ENCODE measurements at regions not wholly inside any gene's neighbourhood (a gene's known extent, or its start where the extent isn't known, plus 50 kb on each side); places are given as distances from the start of the nearest gene placed in this dataset.

DNA sequence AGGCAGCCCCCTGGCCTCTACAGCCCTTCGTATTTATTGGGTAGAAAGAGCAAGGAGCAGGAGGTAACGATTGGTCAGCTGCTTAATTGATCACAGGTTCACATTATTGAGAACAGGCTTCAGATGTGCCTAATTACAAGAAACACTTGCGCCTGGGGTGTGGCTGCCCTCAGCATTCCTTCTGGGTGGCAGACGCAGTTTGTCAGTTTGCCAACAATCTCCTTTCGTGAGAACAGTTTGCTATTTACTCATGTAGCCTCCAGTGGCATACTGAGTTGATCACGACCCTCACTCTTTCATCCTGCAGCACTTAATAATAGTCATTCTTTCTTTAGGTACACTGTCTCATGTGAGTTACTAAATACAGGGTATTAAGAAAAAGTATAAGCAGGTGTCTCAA, 985.6 kb downstream of the SLITRK5 start:
- no peak for DNase-seq (ENCODE audit: low read depth, low spot score)
- H3K36me3 Mint-ChIP-seq (ENCODE audit: low read depth) = peaks cover 3% of the 10 kb centered on the region
- TF ChIP-seq, protein P1, sequence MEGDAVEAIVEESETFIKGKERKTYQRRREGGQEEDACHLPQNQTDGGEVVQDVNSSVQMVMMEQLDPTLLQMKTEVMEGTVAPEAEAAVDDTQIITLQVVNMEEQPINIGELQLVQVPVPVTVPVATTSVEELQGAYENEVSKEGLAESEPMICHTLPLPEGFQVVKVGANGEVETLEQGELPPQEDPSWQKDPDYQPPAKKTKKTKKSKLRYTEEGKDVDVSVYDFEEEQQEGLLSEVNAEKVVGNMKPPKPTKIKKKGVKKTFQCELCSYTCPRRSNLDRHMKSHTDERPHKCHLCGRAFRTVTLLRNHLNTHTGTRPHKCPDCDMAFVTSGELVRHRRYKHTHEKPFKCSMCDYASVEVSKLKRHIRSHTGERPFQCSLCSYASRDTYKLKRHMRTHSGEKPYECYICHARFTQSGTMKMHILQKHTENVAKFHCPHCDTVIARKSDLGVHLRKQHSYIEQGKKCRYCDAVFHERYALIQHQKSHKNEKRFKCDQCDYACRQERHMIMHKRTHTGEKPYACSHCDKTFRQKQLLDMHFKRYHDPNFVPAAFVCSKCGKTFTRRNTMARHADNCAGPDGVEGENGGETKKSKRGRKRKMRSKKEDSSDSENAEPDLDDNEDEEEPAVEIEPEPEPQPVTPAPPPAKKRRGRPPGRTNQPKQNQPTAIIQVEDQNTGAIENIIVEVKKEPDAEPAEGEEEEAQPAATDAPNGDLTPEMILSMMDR (conservative IDR thresholded peaks at IDR 0.05) = no peak

DNA sequence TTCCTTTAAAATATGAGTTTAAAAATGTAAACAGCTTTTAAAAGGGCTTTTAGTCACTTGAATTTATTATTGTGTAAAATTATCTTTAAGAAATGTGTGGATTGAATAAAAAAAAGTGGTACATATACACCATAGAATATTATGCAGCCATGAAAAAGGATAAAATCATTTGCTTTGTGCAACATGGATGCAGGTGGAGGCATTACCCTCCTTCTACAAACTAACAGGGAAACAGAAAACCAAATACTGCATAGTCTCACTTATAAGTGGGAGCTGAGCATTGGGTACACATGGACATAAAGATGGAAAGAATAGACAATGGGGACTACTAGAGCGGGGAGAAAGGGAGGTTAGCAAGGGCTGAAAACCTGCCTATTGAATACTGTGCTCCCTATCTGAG, 999.3 kb downstream of the SLITRK5 start:
- Mint-ChIP-seq H3K27me3 (ENCODE audit: low read depth) (no peaks in the 10 kb centered on the region), H3K4me1 (no peaks in the 10 kb centered on the region), H3K4me3 (no peak overlapping the region), H3K36me3 (ENCODE audit: low read depth) (no peaks in the 10 kb centered on the region), H3K27ac (ENCODE audit: unreplicated experiment) (no peak overlapping the region), H3K9me3 (no peaks in the 10 kb centered on the region)
- TF ChIP-seq, protein P1 (conservative IDR thresholded peaks at IDR 0.05) = no peak
- no peak for DNase-seq (ENCODE audit: low read depth, low spot score)

More for the DNA sequence above, 985.6 kb downstream of the SLITRK5 start:
- Mint-ChIP-seq H3K4me3 (no peak overlapping the region), H3K9me3 (peaks cover 2% of the 10 kb centered on the region), H3K4me1 (no peaks in the 10 kb centered on the region), H3K27me3 (ENCODE audit: low read depth) (no peaks in the 10 kb centered on the region), H3K27ac (ENCODE audit: unreplicated experiment) (no peak overlapping the region)

DNA sequence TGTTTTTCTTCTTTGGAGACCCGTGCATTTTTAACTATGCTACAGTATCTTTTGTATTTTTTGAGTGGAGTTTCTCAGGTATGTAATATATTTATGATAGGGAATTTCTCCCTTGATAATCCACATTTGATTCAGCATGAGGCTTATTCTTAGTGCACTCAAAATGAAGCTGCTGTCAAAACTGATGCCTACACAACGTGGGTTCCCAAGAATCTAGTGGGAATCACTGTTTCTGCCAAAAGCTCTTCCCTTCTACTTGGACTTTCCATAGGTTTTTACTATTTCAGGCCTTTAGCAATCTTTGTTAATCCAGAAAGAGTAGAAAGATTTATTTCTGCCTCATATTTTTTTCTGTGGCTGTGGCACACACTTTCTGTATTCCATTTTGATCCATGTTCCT, 1003.7 kb downstream of the SLITRK5 start:
- no peaks in the 10 kb centered on the region for H3K4me1 Mint-ChIP-seq
- no peaks in the 10 kb centered on the region for H3K36me3 Mint-ChIP-seq (ENCODE audit: low read depth)
- H3K4me3 Mint-ChIP-seq = no peak overlapping the region
- no peaks in the 10 kb centered on the region for H3K27me3 Mint-ChIP-seq (ENCODE audit: low read depth)
- H3K27ac Mint-ChIP-seq (ENCODE audit: unreplicated experiment) = no peak overlapping the region
- TF ChIP-seq, protein P1 (conservative IDR thresholded peaks at IDR 0.05) = no peak
- no peaks in the 10 kb centered on the region for H3K9me3 Mint-ChIP-seq
- no peak for DNase-seq (ENCODE audit: low read depth, low spot score)

DNA sequence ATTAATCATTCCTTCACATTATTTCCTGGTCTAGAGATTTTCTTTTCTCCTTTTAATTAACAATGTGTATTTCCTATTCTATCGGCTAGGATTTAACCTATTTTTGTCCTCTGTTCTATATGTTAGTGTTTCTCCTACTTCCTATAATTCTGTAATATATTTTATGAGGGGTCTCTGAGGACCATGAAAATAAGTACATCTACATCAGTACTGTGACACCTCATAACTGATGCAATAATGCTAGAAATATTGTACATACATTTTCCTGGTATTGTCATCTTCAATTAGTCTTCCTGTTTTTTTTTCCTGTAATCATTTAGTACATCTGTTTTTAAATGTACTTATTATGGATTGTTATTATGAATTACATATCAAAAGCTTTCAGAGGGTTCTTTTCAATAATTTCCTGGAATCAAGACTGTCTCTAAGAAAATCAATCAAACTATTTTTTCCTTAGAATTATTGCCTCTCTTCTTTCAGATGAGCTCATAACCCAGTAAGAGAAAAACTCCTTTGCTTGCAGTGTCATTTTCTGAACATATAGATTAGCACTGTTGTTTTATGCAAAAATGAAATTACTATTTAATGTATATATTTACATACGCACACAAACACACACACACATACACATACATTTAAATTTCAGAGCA, 1004.3 kb downstream of the SLITRK5 start:
- no peak overlapping the region for H3K4me3 Mint-ChIP-seq
- TF ChIP-seq, protein P1 (conservative IDR thresholded peaks at IDR 0.05) = no peak
- no peaks in the 10 kb centered on the region for H3K27me3 Mint-ChIP-seq (ENCODE audit: low read depth)
- no peaks in the 10 kb centered on the region for H3K9me3 Mint-ChIP-seq
- H3K4me1 Mint-ChIP-seq = no peaks in the 10 kb centered on the region
- no peaks in the 10 kb centered on the region for H3K36me3 Mint-ChIP-seq (ENCODE audit: low read depth)
- DNase-seq (ENCODE audit: low read depth, low spot score) = no peak
- no peak overlapping the region for H3K27ac Mint-ChIP-seq (ENCODE audit: unreplicated experiment)

DNA sequence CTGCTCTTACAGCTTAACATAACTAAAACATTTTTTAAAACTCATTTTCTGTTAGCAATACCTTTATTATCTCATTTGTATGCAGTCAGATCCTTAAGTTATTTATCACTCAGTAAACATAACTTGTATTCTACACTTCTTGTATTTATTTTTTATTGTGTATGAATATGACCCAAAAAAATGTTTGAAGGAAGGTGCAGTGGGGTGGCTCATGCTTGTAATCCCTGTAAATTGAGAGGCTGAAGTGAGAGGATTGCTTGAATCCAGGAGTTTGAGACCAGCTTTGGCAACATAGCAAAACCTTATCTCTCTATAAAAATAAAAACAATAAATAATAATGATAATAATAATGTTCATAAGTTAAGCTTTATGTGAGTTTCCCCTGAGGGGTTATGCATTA, 1004.8 kb downstream of the SLITRK5 start:
- Mint-ChIP-seq H3K4me1 (no peaks in the 10 kb centered on the region), H3K9me3 (no peaks in the 10 kb centered on the region), H3K4me3 (no peak overlapping the region), H3K27ac (ENCODE audit: unreplicated experiment) (no peak overlapping the region), H3K36me3 (ENCODE audit: low read depth) (no peaks in the 10 kb centered on the region), H3K27me3 (ENCODE audit: low read depth) (no peaks in the 10 kb centered on the region)
- TF ChIP-seq, protein P1 (conservative IDR thresholded peaks at IDR 0.05) = no peak
- DNase-seq (ENCODE audit: low read depth, low spot score) = no peak
